Peyer's patch (tissue), 4 donors: ENCODE measurements at regions not wholly inside any gene's neighbourhood (a gene's known extent, or its start where the extent isn't known, plus 50 kb on each side); places are given as distances from the start of the nearest gene placed in this dataset.

Experiments
- POLR2A ChIP-seq, 2 donors: fragments of 450-650 bp; IDR thresholded peaks; one replicate each; pipeline ENCODE4 v1.5.1; 2017; ENCODE audit warnings: antibody characterized with exemption in 2 of 2, mild to moderate bottlenecking in 2 of 2, moderate library complexity in 2 of 2
- TF ChIP-seq, protein P1 (sequence below), 6 experiments: fragments of 450-650 bp in 4 of 6; fragments of 200-600 bp in 2 of 6; sonication (generic) in 1 of 6; IDR thresholded peaks; one replicate each; pipeline ENCODE4 v1.5.1; 2017 to 2019; ENCODE audit warnings: antibody characterized with exemption in 6 of 6, mild to moderate bottlenecking in 3 of 6, moderate library complexity in 1 of 6

DNA sequence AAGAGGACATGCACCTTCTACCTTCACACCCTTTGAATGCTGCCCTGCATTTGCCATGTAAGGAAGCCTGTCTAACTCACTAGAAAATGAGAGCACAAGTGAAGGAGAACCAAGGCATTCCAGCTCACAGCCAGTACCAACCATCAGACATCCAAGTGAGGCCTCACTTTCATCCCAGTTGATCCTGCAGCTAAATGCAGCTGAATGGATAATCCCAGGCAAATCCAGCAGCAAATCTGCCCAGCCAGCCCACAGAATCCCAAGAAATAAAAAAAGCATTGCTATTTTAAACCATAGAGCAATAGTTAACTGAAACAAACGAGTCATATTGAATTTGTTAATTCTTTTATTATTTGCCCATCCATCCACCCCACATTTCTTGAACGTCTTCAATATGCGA, 112.5 kb downstream of the C4orf33 start:
- TF ChIP-seq, protein P1, sequence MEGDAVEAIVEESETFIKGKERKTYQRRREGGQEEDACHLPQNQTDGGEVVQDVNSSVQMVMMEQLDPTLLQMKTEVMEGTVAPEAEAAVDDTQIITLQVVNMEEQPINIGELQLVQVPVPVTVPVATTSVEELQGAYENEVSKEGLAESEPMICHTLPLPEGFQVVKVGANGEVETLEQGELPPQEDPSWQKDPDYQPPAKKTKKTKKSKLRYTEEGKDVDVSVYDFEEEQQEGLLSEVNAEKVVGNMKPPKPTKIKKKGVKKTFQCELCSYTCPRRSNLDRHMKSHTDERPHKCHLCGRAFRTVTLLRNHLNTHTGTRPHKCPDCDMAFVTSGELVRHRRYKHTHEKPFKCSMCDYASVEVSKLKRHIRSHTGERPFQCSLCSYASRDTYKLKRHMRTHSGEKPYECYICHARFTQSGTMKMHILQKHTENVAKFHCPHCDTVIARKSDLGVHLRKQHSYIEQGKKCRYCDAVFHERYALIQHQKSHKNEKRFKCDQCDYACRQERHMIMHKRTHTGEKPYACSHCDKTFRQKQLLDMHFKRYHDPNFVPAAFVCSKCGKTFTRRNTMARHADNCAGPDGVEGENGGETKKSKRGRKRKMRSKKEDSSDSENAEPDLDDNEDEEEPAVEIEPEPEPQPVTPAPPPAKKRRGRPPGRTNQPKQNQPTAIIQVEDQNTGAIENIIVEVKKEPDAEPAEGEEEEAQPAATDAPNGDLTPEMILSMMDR (IDR thresholded peaks at IDR 0.05): no peak
- no peak for TF ChIP-seq POLR2A (IDR thresholded peaks at IDR 0.05)
